ENCODE measurements at regions not wholly inside any gene's neighbourhood (a gene's known extent, or its start where the extent isn't known, plus 50 kb on each side); places are given as distances from the start of the nearest gene placed in this dataset.

DNA sequence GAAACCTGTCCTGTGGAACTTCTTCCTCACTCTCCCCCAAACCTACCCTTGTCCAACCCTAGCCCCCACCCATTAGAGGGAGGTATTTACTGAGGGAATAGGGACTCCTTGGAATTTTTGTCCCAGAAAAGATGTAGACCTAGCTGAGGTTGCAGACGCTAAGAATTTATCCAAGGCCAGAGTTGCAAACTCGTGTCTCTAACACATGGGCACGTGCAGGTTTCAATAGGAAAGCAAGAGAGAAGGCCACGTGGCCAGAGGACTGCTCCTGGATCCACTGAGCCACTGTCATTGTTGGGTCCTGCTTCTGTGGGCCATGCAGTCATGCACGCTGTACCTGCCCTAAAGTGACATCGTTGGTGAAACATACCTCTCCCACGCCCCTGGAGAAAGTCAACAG lies 243.4 kb upstream of the KCNG1 start:
- no peak for DNase-seq (ENCODE audit: low read depth)

DNA sequence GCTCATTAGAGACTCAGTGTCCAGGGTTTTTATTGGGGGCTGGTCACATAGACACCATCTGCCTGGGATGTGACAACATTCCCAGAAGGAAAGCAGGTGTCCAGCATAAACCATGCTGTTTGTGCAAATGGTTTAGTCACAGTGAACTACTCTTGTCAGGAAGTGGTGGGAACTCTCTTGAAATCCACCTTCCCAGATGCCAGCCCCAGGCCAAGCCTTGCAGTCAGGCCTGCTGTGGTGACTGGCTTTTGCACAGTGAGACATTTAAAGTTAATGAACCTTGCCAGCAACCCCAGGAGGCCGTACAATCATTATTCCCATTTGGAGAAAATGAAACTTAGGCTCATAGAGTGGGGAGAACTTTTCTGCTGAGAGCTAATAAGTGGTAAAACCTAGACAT lies 242.5 kb upstream of the KCNG1 start:
- no peak for DNase-seq (ENCODE audit: low read depth)

DNA sequence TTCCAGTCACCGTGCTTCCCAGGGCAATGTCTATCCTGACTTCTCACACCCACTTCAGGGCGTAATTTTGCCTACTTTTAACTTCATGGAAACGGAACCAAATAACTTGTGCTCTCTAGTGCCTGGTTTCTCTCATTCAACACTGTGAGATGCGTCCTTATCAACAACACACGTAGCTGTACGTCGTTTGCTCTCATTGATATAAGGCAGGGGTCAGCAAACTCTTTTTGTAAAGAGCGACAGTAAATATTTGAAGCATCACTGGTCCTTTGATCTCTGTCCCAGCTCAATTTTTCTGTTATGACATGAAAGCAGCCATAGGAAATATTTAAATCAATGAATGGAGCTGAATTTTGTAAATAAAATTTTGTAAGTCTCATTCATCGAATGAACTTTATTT lies 239.3 kb upstream of the KCNG1 start:
- DNase-seq (ENCODE audit: low read depth): no peak

DNA sequence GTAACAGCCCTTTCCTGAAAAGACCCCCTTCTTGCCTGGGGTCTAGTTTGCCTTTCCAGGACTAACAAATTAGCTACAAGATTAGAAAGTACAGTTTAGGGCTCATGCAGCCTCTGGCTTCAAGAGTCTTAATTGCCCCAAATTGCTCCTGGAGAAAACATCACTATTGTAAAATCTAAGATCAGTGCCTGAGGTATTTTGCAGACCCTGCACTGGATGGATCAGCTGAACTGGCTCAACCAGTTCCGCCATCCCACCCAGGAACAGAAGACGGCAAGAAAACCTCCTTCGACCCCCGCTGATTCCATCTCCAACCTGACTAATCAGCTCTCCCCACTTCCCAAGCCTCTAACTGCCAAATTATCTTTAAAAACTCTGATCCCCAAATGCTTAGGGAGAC lies 236.5 kb upstream of the KCNG1 start:
- DNase-seq (ENCODE audit: low read depth): no peak

DNA sequence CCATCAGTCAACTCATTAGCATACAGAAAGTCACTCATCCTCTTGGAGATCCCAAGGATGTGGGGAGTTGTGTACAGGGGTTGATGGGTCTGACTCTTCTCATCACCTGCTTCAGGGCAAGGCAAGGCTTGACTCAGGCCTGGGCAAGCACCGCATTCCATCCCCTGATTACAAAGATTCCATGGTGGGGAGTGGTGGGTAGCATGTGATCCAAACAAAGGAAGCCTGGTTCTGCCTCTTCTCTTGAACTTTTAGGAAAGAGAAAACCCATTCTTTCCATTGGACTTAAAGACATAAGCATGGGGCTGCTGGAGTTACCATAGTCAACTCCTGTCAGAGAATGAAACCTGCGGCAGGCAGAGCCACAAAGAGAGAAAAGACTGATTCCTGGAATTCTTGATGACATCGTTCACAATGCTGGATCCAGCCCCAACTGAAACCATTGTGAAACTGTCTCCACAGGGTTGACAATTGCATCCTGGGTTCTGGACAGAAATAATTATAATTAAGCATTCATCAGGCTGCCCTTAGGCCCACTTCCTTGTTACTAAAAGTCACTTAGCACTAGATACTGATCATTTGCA lies 235.8 kb upstream of the KCNG1 start:
- DNase-seq (ENCODE audit: low read depth): peak; percentile 49

DNA sequence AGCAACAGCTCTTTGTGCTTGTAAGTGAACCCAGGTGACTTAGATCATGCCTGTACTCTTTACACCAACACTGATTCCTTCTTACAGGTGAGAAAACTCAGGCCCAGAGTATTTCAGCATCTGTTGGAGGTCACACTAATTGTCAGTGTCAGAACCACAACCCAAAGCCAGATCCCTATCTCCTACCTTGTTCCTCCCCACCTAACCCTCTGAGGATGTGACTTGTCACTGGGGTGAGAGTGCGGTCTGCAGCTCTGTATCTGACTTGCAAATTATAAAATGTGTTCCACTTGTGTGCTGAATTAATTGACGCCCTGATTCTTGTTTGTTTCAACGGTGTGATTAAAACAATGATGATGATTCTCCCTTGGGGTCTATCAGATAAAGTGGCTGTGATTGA lies 232.5 kb upstream of the KCNG1 start:
- no peak for DNase-seq (ENCODE audit: low read depth)

DNA sequence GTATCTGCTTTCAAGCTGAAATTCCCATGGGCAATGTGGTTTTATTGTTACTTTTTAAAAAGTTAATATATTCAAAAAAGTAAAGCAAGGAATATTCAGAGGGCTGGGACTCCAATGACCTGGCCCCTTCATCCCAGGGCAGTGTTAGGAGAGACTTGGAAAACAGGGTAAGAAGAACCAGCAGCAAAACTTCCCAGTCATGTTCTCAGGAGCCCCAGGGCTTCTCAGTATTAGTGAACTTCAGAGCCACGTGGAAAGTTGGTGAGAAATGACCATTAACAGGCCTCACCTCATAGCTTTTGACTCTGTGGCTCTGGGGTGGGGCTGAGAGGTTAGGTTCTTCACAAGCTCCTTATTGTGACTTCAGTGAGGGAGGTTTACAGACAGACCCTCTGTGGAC lies 230.4 kb upstream of the KCNG1 start:
- DNase-seq (ENCODE audit: low read depth): no peak

DNA sequence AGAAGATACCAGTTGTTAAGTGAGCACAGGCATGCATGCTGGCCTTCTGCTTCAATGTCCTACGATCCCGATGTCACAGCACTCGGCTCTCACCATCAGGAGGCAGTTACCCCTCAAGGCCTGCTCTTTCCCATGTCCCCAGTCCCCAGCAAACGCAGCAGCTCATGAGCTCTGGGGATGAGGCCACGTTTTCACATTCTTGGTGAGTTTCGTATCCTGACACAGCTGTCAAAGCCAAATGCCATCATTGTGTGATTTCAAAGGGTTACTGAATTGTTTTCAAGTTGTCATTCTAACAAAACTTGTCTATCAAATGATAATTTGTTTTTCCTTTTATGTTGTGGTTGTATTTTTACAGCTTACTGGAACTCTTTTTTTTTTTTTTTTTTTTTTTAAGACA lies 226.9 kb upstream of the KCNG1 start:
- DNase-seq (ENCODE audit: low read depth): no peak

DNA sequence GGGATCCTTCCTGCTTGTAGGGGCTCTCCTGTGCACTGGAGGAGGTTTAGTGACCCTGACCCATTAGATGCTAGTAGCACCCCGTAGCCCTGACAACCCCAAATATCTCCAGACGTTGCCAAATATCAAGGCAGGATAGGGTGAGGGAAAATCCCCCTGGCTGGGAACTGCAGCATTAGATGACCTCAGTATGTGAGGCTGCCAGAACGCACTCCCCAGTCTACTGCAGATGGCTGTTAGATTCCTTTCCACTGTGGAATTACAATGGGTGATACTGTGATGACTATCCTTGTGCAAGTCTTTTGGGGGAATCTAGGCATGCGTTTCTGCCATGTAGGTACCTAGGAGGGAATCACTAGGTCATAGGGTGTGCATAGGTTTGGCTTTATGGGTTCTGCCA lies 226.3 kb upstream of the KCNG1 start:
- DNase-seq (ENCODE audit: low read depth): peak; percentile 14

DNA sequence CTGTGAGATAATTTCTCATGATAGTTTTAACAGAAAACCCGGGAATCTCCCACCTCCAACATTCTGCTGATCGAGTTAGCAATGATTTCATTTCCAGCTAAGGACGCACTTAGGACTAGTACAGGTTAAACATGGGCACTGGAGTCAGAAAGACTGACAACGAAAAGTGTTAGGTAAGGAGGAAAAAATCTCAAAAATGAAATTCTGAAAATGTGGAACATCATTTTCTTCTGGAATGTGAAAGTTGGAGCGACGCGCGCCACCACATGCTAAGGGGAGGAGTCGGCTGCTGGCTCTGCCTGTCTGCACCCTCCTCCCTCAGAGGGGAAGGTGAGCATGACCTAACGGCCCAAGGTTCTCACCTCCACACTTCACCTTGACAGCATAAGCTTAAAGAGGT lies 221.6 kb upstream of the KCNG1 start:
- no peak for DNase-seq (ENCODE audit: low read depth)

DNA sequence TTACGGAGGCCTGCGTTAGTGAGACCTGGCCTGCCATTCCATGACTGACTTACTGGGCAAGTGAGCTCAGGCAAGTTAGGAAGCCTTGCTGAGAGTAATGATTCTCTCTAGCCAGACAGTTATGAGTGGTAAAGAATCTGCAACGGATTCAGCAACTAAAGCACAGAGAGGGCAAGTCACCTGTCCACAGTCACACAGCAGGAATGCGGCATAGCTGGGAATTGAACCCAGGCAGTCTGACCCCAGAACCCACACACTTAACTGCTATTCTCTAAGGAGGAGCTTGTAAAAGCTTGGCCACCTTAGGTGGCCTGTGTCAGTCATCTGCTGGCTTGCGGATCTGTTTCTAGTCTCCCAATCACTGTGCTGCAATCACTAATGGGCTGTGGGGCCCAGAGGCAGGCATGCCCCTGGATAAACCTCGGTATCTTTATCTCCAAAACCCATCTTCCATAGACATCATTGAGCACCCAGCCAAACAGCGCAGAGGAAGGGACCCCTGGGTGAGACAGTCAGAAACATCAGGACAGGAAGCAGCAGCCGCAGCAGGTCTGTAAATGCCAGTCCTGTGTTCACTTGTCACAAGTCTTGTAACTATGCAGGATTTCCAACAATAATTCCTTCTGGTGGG lies 215.9 kb upstream of the KCNG1 start:
- DNase-seq (ENCODE audit: low read depth): no peak

DNA sequence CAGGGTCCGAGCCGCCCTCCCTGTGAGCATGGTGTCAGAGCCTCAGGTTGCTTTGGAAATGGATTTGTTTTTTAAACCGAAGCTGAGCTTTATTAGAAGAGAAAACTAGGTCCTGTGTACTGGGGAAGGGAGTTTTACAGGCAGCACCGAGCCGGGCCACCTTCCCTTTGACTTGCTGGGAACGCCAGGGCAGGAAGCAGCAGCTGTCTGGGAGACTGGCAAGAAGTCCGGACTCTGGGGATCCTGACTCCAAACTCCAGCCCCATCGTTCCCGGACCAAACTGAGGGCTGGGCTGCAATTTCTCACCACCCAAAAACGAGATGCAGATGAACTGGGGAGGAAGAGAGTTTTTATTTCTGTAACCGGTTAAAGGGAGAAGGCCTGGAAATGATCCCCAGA lies 214.9 kb upstream of the KCNG1 start:
- no peak for DNase-seq (ENCODE audit: low read depth)

DNA sequence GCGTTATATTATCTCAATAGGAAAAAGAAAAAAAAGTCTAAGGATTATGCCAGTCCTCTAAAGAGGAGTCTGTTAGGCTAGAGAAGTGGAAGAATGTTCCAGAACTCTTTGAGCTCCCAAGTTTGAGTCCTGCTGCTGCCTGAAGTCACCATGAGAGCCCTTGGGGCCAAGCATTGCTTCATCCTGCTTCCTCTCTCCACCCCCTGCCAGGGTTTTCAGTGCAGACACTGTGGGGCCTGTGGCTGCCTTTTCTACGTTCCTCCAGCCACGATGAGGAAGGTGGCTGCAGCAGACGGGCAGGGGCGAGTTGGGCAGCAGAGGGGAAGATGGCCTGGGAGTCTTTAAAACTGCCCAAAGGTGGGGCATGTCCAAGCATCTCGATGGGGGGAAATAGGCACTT lies 214.4 kb upstream of the KCNG1 start:
- peak; percentile 57 for DNase-seq (ENCODE audit: low read depth)

DNA sequence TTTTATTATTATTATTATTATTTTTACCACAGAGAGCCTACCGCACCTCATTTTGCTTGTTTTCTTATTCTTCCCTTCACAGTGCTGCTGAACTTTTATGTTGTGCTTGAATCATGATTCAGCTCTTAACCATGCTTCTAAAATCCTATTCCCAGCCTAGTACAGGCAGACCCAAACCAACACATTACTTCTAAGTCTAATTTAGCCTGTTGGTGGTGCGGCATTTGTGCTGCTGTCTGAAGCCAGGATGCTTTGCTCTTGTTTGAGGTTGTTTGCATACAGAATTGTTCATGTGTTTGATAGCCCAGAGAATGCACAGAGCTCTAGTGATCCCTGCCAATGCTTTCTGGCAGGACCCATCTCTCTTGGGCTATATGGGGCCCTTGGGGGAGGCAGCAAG lies 213.5 kb upstream of the KCNG1 start:
- DNase-seq (ENCODE audit: low read depth): peak; percentile 54

DNA sequence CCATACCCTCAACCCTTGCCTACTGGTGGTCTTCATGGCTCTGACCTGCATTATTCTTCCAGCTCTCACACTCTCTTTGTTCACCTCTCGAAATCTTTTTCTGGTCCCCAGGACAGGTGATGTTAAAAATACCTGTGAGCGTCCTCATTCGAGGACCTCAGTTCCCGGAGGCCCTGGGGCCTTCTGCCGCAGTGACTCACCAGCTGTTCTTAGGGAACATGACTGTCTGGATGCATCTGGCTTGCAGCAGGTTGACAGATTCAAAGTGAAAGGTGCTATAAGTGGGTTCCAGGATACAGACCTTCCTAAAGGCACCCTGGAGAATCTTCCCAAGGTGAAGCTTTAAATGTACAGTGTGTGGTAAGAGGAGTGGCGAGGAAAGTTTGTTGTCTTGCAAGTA lies 210.4 kb upstream of the KCNG1 start:
- no peak for DNase-seq (ENCODE audit: low read depth)

DNA sequence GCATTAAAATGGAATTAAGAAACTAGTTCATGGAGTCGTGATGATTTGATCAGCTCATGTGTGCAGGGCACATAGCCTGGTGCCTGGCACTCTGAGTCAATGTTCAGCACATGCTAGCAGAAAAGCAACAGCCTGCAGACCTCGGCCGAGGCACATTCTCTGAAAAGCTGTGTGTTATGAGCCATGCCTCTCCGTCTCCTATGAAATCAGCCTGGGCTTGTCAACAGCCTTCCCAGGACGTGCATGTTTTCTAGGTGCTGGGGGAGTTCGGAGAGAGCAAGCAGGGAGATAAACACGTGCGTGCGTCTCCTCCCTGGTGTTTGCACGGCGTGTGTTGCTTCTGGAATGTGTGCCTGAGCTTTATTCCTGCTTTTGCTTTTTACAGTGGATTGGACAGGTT lies 207.8 kb upstream of the KCNG1 start:
- no peak for DNase-seq (ENCODE audit: low read depth)

DNA sequence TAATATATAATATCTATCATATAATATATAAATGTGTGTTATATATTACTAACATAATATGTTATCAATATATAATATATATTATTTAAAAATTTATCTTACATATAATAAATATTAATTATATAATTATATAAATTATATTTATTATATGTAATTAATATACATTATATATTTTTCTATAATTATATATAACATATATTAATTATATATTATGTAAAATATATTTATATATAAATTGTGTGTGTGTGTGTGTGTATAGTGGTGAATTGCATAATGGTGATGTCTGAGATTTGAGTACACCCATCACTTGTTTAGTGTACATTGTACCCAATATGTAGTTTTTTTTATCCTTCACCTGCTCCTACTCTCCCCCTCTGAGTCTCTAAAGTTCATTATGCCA lies 205.9 kb upstream of the KCNG1 start:
- DNase-seq (ENCODE audit: low read depth): no peak

DNA sequence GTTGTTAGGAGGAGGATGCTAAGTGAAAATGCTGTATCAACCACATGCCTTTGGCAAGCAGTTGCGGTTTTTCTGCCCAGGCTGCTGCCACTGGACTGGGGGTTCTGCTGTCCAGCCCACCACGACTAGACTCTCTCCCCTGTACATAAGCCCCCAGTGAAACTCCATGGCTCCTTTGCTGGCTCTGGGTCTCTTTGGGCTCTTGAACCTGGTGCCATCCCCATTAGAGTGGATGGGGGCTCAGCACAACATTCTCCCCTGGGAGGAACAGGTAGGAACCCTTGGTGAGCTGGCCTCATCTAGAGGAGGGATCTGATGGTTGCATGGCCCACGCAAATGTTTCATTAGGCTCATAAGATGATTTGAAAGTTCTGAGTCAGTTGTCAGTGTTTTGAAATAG lies 204.8 kb upstream of the KCNG1 start:
- DNase-seq (ENCODE audit: low read depth): no peak

DNA sequence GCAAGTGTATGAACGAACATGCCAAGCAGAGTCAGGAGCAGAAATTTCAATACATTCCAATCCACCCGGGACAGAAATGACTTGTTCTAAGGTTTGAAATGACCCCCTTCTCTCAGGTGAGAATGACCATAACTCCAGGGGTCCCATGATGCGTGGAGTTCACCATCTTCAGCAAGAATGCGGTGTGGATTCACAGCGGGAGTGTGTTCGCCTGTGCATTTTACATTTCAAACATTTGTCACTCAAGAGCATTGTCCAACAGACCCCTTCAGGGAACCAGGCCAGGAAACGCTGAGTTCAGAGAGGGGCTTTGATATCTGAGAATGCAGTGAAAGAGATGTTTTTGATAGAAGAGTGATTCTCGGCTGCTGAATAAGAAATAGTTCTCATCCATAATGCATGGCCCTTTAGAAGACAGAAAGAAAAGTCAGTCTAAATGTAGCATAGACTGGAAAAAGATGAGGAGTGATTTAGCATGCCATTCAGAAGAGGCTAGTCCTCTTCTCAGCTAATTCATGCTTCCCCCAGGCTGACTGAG lies 200.3 kb upstream of the KCNG1 start:
- DNase-seq (ENCODE audit: low read depth): no peak

DNA sequence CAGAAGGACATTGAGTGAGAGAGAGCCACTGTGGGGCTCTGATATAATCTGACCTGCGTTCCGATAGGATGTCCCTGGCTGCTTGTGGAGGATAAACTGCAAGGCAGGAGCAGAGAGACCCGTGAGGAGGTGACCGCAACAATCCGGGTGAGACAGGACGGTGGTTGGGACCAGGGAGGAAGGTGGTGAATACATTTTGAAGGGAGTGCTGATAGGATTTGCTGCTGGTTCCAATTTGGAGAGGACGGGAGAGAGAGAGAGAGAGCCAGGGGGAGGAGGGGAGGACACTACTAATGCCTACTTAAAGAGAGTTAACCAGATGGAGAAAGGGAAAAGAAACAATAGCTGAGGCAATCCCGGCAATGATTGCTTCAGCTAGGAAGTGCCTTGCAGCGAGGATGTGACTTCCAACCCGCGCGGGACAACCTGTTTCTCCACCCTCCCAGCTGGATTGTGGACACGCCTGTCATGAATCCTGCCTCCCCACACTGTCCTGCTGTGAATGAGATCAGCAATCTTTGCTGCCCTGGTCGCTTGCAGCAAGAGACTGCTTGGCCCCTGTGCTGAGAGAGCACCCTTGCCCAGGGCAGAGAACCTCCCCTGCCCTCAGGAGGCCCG lies 199.0 kb upstream of the KCNG1 start:
- peak; percentile 27 for DNase-seq (ENCODE audit: low read depth)

DNA sequence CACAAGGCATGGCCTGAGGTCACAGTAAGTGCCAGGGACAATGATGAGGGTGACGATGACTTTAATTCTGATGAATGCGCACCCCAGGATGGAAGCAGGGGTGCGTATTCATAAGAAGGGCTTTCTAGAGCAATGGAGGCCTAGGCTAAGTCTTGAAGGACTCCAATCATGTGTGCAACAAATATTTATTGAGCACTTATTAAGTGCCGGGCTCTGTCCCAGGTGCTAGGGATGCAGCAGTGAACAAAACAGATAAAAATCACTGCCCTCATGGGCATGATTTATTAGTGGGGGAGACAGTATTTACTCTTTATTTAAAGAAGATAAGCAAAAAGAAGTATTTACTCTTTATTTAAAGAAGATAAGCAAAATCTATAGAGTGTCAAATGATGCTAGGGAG lies 198.2 kb upstream of the KCNG1 start:
- DNase-seq (ENCODE audit: low read depth): no peak

DNA sequence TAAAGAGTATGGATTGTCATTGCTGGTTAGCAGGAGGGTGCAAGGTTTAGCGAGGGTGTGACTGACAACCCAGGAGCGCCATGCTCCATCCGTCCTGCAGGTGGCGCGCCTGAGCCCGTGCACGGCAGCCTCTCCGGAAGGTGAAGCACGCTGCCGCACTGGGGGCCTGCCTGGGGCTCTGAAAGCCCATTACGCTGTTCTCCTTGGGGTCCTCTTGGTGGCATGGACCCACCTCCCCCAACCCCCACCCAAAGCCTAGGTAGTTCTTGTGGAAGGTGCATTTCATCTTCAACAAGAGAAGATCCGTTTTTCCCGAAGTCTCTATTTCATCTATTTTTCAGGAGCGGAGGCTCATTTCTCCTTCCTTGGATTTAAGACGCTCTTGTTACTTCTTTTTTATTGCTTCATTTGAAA lies 197.4 kb upstream of the KCNG1 start:
- DNase-seq (ENCODE audit: low read depth): no peak

DNA sequence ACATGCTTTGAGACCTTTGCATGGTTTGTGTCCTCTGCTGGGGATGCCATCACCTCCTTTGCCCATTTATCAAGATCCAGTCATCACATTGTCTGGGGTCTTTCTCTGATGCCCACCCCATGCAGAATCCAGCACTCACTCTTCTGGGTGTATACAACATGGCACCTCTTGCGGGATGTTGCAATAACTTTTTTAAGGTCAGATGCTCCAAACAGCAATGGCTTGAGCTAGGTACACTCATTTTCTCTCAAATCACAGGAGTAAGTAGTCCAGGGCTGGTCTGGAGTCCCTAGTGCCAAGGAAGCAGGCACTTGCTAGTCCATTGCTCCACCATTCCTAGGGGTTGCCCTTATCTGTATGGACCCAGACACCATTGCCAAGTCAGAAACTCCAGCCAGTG lies 196.6 kb upstream of the KCNG1 start:
- no peak for DNase-seq (ENCODE audit: low read depth)

DNA sequence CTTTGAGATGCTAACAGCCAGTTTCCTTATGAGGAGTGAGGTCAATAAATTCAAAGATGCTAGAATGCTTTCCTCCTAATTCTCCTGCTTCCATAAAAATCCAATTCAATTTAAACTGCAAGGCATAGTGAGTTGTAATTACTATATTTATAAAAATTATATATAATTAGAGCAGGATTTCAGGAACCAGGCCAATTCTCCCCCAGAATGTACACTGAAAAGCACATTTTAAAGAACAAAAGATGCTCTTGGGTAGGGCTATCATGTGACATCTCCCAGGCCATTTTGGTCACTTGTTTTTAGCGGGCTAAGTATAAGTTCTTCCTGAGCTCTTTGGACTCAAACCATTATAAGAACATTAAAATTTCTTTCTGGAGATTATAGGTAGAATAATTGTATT lies 195.7 kb upstream of the KCNG1 start:
- no peak for DNase-seq (ENCODE audit: low read depth)
